Ovary (tissue), 3 donors: ENCODE measurements at regions not wholly inside any gene's neighbourhood (a gene's known extent, or its start where the extent isn't known, plus 50 kb on each side); places are given as distances from the start of the nearest gene placed in this dataset.

ENCODE experiments used
- POLR2A ChIP-seq: fragments of 450-650 bp; IDR thresholded peaks from one replicate; pipeline ENCODE4 v1.6.1; 2017; ENCODE audit warnings: antibody characterized with exemption, mild to moderate bottlenecking, moderate library complexity
- TF ChIP-seq, protein P1 (sequence below), 3 donors: fragments of 450-650 bp in 2 of 3; fragments of 200-600 bp in 1 of 3; IDR thresholded peaks; one replicate each; pipeline versions ENCODE4 v1.5.1 to v1.8.0; 2016 to 2022; ENCODE audit warnings: antibody characterized with exemption in 3 of 3, mild to moderate bottlenecking in 1 of 3
- donor health status: DM: no; HTN: no; CAD: no.

DNA sequence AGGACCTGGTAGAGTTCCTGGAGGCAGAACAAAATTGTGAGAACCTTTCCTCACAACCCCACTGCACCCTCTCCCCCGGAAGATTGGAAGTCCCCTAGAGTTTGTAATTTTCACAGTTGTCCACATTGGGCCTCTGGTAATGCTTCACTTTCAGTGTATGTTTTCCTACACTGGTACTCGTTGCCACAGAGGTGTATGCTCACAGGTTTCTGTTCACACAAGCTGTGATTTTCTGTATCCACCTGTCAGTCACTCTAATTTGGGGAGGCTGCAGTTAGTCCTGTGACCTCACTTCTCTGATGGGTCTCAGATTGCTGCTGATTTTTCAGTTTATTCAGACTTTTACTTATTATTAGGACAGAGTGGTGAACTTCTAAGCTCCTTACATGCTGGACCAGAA lies 66.4 kb upstream of the BMP4 start:
- TF ChIP-seq, protein P1, sequence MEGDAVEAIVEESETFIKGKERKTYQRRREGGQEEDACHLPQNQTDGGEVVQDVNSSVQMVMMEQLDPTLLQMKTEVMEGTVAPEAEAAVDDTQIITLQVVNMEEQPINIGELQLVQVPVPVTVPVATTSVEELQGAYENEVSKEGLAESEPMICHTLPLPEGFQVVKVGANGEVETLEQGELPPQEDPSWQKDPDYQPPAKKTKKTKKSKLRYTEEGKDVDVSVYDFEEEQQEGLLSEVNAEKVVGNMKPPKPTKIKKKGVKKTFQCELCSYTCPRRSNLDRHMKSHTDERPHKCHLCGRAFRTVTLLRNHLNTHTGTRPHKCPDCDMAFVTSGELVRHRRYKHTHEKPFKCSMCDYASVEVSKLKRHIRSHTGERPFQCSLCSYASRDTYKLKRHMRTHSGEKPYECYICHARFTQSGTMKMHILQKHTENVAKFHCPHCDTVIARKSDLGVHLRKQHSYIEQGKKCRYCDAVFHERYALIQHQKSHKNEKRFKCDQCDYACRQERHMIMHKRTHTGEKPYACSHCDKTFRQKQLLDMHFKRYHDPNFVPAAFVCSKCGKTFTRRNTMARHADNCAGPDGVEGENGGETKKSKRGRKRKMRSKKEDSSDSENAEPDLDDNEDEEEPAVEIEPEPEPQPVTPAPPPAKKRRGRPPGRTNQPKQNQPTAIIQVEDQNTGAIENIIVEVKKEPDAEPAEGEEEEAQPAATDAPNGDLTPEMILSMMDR (IDR thresholded peaks at IDR 0.05), result no peak
- TF ChIP-seq POLR2A, result no peak
